ENCODE measurements at regions not wholly inside any gene's neighbourhood (a gene's known extent, or its start where the extent isn't known, plus 50 kb on each side); places are given as distances from the start of the nearest gene placed in this dataset.
A peak's percentile ranks its signal among the peaks of the same experiment; 100 is the strongest.
"Not testable (repeated sequence)": the region's sequence is repeated elsewhere in the genome, so short reads cannot be mapped to it uniquely, and the experiment has no call there.

- DNase-seq (ENCODE audit: low read depth) = peak; percentile 87
Measured at GRCh38 chr11:109939166-109939810, 153.9 kb upstream of the ZC3H12C start.

GRCh38 chr11:109940816-109941215, 152.4 kb upstream of the ZC3H12C start:
- DNase-seq (ENCODE audit: low read depth) = peak; percentile 98

- no peak for DNase-seq (ENCODE audit: low read depth)
Measured at GRCh38 chr11:109945626-109946321, 147.4 kb upstream of the ZC3H12C start.

- DNase-seq (ENCODE audit: low read depth) = peak; percentile 98
Measured at GRCh38 chr11:109946322-109946846, 146.8 kb upstream of the ZC3H12C start.

GRCh38 chr11:109954534-109954933, 138.7 kb upstream of the ZC3H12C start:
- DNase-seq (ENCODE audit: low read depth) = no peak

GRCh38 chr11:109956124-109956793, 136.9 kb upstream of the ZC3H12C start:
- no peak for DNase-seq (ENCODE audit: low read depth)

GRCh38 chr11:109957000-109957399, 136.2 kb upstream of the ZC3H12C start:
- DNase-seq (ENCODE audit: low read depth) = no peak

- peak; percentile 57 for DNase-seq (ENCODE audit: low read depth)
Measured at GRCh38 chr11:109957601-109958000, 135.6 kb upstream of the ZC3H12C start.

- DNase-seq (ENCODE audit: low read depth) = no peak
Measured at GRCh38 chr11:109958131-109958820, 134.9 kb upstream of the ZC3H12C start.

- DNase-seq (ENCODE audit: low read depth) = no peak
Measured at GRCh38 chr11:109958821-109959166, 134.4 kb upstream of the ZC3H12C start.

- peak; percentile 100 for DNase-seq (ENCODE audit: low read depth)
Measured at GRCh38 chr11:109960831-109961230, 132.4 kb upstream of the ZC3H12C start.

- DNase-seq (ENCODE audit: low read depth) = no peak
Measured at GRCh38 chr11:109961261-109961660, 131.9 kb upstream of the ZC3H12C start.

GRCh38 chr11:109963101-109963500, 130.1 kb upstream of the ZC3H12C start:
- DNase-seq (ENCODE audit: low read depth) = no peak

- no peak for DNase-seq (ENCODE audit: low read depth)
Measured at GRCh38 chr11:109964487-109964886, 128.7 kb upstream of the ZC3H12C start.

GRCh38 chr11:109965445-109965844, 127.7 kb upstream of the ZC3H12C start:
- DNase-seq (ENCODE audit: low read depth) = not testable (repeated sequence)

- DNase-seq (ENCODE audit: low read depth) = not testable (repeated sequence)
Measured at GRCh38 chr11:109965926-109966325, 127.3 kb upstream of the ZC3H12C start.

GRCh38 chr11:109967136-109967535, 126.1 kb upstream of the ZC3H12C start:
- not testable (repeated sequence) for DNase-seq (ENCODE audit: low read depth)

GRCh38 chr11:109968299-109968698, 124.9 kb upstream of the ZC3H12C start:
- DNase-seq (ENCODE audit: low read depth) = no peak

GRCh38 chr11:109968781-109969180, 124.4 kb upstream of the ZC3H12C start:
- no peak for DNase-seq (ENCODE audit: low read depth)

GRCh38 chr11:109970516-109971183, 122.5 kb upstream of the ZC3H12C start:
- peak; percentile 64 for DNase-seq (ENCODE audit: low read depth)

GRCh38 chr11:109971184-109971523, 122.0 kb upstream of the ZC3H12C start:
- peak; percentile 90 for DNase-seq (ENCODE audit: low read depth)

GRCh38 chr11:109972181-109972715, 120.9 kb upstream of the ZC3H12C start:
- no peak for DNase-seq (ENCODE audit: low read depth)

All from iris pigment epithelial cell (primary cell).